ENCODE measurements at regions not wholly inside any gene's neighbourhood (a gene's known extent, or its start where the extent isn't known, plus 50 kb on each side); places are given as distances from the start of the nearest gene placed in this dataset.

GRCh38 chr5:82335806-82336205 is 57.7 kb upstream of the RPS23 start:
- DNase-seq (ENCODE audit: low read depth): no peak

- no peak for DNase-seq (ENCODE audit: low read depth)
Observed at GRCh38 chr5:82334856-82335255, 56.7 kb upstream of the RPS23 start.

- DNase-seq (ENCODE audit: low read depth): no peak
Observed at GRCh38 chr5:82334085-82334692, 56.0 kb upstream of the RPS23 start.

GRCh38 chr5:82332886-82333615 is 54.9 kb upstream of the RPS23 start:
- DNase-seq (ENCODE audit: low read depth): no peak

GRCh38 chr5:82332064-82332855 is 54.1 kb upstream of the RPS23 start:
- no peak for DNase-seq (ENCODE audit: low read depth)

- DNase-seq (ENCODE audit: low read depth): no peak
Observed at GRCh38 chr5:82331557-82331956, 53.4 kb upstream of the RPS23 start.

GRCh38 chr5:82330530-82331270 is 52.5 kb upstream of the RPS23 start:
- DNase-seq (ENCODE audit: low read depth): no peak

- no peak for DNase-seq (ENCODE audit: low read depth)
Observed at GRCh38 chr5:82329393-82329792, 51.2 kb upstream of the RPS23 start.

Measured in activated gamma-delta T cell treated with anti-CD3 and anti-CD28 coated beads, Interleukin-2, amount 50 U/mL, for 16 hours (primary cell).